ENCODE measurements at regions not wholly inside any gene's neighbourhood (a gene's known extent, or its start where the extent isn't known, plus 50 kb on each side); places are given as distances from the start of the nearest gene placed in this dataset.

DNA sequence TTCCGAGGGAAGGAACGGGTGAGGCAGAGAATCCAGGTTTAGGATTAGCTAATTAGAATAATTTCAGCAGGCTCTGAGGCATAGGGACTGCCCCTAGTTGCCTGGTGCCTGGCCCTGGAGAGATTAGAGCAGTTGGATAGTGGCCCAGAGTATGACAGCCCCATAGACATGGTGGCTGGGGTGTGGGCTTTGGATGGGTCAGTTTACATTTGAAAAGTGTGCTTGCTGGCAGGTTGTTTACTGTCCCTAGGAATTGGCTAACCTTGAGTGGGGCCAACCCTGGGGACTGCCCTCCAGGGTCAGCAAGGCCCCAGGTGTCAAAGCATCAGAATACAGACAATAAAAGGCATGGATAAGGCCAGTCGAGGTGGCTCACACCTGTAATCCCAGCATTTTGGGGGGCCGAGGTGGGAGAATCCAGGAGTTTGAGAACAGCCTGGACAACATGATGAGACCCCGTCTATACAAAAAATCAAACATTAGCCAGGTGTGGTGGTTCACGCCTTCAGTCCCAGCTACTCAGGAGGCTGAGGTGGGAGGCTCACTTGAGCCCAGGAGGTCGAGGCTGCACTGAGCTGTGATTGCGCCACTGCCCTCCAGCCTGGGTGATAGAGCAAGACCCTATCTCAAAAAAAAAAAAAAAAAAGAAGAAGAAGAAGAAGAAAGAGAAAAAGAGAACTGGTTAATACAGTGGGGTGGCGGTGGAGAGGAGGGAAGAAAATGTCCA lies 182.3 kb upstream of the PWP1 start:
- ChIA-PET CTCF (ENCODE audit: low intra/inter-chr PET ratio) (no interaction called here), POLR2A (no interaction called here)
- Histone ChIP-seq H3K4me1 (replicated peaks in 1 of 2; ENCODE audit: control insufficient read depth in 2 of 2, insufficient read depth in 2 of 2, low read length in 2 of 2) (no peaks in the 10 kb centered on the region), H3K4me3 (no peak overlapping the region), H3K36me3 (ENCODE audit: control insufficient read depth, insufficient read depth, low read length) (no peaks in the 10 kb centered on the region), H3K9me1 (ENCODE audit: control insufficient read depth, insufficient read depth, low read length) (no peaks in the 10 kb centered on the region), H3K27ac (ENCODE audit: extremely low read depth, low read depth, low read length) (no peak overlapping the region), H3K27me3 (ENCODE audit: control insufficient read depth in 2 of 2, insufficient read depth in 2 of 2, low read length in 2 of 2) (peaks cover 2 to 11% of the 10 kb centered on the region in 2 experiments; a peak in 2 of 5 replicates), H3K9me3 (replicated peaks; ENCODE audit: control insufficient read depth, insufficient read depth, low read depth, low read length) (no peaks in the 10 kb centered on the region), H4K20me1 (replicated peaks; ENCODE audit: control insufficient read depth, insufficient read depth, low read length) (no peaks in the 10 kb centered on the region; the same call in 1 of the 2 replicates), H3K9ac (ENCODE audit: insufficient read depth in 1 of 2, low read depth in 2 of 2, low read length in 2 of 2) (no peak overlapping the region), H2AFZ (ENCODE audit: low read depth, low read length) (no peak overlapping the region), H3K4me2 (ENCODE audit: insufficient read depth, low read length) (no peak overlapping the region), H3K79me2 (ENCODE audit: control insufficient read depth, insufficient read depth, low read length) (no peaks in the 10 kb centered on the region)
- WGBS (ENCODE audit: insufficient coverage, low coverage, missing lambda C conversion rate), result 0% methylated on average over 7 of the region's 9 CpGs
- ATAC-seq (no peak), DNase-seq (ENCODE audit: extremely low read depth in 1 of 4, low spot score in 3 of 4) (no peak), FAIRE-seq (no peak)
- BruUV-seq (replicated peaks), result no TSS peak
- intact Hi-C loops (cut with micrococcal nuclease), result no loop called here
- in situ Hi-C loops (cut with MboI), result no loop called here
- TF ChIP-seq, protein P1, sequence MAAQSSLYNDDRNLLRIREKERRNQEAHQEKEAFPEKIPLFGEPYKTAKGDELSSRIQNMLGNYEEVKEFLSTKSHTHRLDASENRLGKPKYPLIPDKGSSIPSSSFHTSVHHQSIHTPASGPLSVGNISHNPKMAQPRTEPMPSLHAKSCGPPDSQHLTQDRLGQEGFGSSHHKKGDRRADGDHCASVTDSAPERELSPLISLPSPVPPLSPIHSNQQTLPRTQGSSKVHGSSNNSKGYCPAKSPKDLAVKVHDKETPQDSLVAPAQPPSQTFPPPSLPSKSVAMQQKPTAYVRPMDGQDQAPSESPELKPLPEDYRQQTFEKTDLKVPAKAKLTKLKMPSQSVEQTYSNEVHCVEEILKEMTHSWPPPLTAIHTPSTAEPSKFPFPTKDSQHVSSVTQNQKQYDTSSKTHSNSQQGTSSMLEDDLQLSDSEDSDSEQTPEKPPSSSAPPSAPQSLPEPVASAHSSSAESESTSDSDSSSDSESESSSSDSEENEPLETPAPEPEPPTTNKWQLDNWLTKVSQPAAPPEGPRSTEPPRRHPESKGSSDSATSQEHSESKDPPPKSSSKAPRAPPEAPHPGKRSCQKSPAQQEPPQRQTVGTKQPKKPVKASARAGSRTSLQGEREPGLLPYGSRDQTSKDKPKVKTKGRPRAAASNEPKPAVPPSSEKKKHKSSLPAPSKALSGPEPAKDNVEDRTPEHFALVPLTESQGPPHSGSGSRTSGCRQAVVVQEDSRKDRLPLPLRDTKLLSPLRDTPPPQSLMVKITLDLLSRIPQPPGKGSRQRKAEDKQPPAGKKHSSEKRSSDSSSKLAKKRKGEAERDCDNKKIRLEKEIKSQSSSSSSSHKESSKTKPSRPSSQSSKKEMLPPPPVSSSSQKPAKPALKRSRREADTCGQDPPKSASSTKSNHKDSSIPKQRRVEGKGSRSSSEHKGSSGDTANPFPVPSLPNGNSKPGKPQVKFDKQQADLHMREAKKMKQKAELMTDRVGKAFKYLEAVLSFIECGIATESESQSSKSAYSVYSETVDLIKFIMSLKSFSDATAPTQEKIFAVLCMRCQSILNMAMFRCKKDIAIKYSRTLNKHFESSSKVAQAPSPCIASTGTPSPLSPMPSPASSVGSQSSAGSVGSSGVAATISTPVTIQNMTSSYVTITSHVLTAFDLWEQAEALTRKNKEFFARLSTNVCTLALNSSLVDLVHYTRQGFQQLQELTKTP (IDR thresholded peaks at IDR 0.05; ENCODE audit: low read depth in 1 of 2, partially characterized antibody in 2 of 2), result no peak
- no peak for TF ChIP-seq PHF20 (IDR thresholded peaks at IDR 0.05; ENCODE audit: partially characterized antibody)
- no peak for TF ChIP-seq MTA3 (IDR thresholded peaks at IDR 0.05; ENCODE audit: borderline replicate concordance)
- TF ChIP-seq TSHZ1 (CRISPR knock-in tag; IDR thresholded peaks at IDR 0.05), result no peak
- TF ChIP-seq CAMTA2 (CRISPR knock-in tag; conservative IDR thresholded peaks at IDR 0.05), result no peak
- no peak for TF ChIP-seq HDAC8 (tag; IDR thresholded peaks at IDR 0.05)
- no peak for TF ChIP-seq SRF (CRISPR knock-in tag; IDR thresholded peaks at IDR 0.05)
- no peak for TF ChIP-seq KDM2B (CRISPR knock-in tag; IDR thresholded peaks at IDR 0.05)
- no peak for TF ChIP-seq PRDM10 (IDR thresholded peaks at IDR 0.05; ENCODE audit: partially characterized antibody)
- no peak for TF ChIP-seq CBX5 (IDR thresholded peaks at IDR 0.05; ENCODE audit: borderline replicate concordance, low read depth)
- no peak for TF ChIP-seq ADNP (tag; IDR thresholded peaks at IDR 0.05)
